ENCODE measurements at regions not wholly inside any gene's neighbourhood (a gene's known extent, or its start where the extent isn't known, plus 50 kb on each side); places are given as distances from the start of the nearest gene placed in this dataset.
"Not testable (repeated sequence)": the region's sequence is repeated elsewhere in the genome, so short reads cannot be mapped to it uniquely, and the experiment has no call there.

DNA sequence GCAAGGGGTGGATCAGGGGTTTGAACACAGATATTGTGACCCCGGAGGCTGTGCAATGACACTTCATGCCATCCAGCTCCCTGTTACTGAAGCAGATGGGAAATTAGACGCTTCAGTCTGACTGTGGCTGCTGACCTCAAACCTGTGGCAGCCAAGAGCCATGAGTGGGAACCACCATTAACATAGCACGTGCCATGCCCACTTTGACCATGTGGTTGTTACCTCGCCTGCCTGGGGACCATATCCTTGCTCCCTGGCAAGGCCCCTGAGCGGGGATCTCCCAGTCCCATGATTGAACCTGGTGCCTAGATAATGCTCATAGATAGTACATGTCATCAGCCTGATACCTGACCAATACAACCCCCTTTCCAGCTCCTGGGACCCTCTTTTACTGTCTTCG lies 68.9 kb downstream of the CYP26B1 start:
- no peak for DNase-seq (ENCODE audit: low read depth in 2 of 2)

DNA sequence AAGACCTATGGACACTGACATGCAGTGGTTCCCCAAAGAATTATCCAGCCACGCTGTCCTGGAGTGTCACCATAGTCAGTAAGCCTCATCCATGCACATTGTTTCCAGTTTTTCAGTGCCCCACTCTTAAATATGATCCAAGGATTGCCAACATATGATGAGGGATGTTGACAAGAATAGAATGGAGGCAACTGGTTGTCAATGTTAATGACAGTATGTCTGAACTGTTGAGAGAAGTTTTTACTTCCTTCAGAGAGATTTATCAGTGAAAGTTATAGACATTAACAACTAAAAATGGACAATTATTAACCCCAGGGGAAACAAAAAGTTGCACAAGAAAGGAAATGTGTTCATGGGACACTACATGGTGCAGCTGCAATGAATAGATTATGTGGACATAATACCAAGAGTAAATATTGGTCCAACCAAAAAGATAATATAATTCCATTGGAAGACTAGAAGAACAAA lies 69.9 kb downstream of the CYP26B1 start:
- DNase-seq (ENCODE audit: low read depth in 2 of 2), result no peak

DNA sequence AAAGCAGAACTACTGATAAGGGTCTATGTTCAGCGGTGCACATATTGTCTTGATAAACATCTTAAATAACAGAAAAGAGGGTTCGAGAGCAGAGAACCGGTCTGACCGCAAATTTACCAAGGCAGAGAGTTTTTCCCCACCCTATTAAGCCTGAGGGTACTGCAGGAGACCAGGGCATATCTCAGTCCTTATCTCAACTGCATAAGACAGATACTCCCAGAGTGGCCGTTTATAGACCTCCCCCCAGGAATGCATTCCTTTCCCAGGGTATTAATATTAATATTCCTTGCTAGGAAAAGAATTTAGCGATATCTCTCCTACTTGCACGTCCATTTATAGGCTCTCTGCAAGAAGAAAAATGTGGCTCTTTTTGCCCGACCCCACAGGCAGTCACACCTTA lies 74.3 kb downstream of the CYP26B1 start:
- DNase-seq (ENCODE audit: low read depth in 2 of 2), result not testable (repeated sequence)

DNA sequence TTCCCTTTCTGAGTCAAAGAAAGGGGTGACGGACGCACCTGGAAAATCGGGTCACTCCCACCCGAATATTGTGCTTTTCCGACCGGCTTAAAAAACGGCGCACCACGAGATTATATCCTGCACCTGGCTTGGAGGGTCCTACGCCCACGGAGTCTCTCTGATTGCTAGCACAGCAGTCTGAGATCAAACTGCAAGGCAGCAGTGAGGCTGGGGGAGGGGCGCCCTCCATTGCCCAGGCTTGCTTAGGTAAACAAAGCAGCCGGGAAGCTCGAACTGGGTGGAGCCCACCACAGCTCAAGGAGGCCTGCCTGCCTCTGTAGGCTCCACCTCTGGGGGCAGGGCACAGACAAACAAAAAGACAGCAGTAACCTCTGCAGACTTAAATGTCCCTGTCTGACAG lies 83.5 kb downstream of the CYP26B1 start:
- DNase-seq (ENCODE audit: low read depth in 2 of 2), result not testable (repeated sequence)

- DNase-seq (ENCODE audit: low read depth in 2 of 2), result no peak
Measured at GRCh38 chr2:72062336-72062735, 85.3 kb downstream of the CYP26B1 start.

- DNase-seq (ENCODE audit: low read depth in 2 of 2), result no peak
Measured at GRCh38 chr2:72057308-72057707, 90.4 kb downstream of the CYP26B1 start.

DNA sequence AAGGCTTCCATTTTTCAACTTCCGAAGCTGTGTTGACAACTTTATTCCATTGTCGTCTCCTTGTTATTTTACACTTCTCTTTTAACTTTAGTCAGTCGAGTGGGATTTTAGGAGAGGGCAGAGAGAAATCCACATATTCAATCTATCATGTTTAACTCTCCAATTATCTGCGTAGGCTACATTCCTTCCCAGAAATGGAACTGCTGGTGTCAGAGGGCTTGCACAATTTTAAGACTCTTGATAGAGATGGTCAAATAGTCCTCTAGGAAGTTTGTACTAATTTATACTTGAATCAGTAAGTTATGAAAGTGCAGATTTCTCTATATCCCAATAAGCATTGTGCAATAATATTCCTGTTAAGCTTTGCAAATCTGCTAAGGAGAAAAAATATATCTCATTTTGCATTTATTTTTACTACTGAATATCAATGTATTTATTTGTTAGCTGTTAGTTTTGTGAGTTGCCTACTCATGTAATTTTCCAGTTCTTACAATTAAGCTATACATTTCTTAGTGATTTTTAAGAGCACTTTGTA lies 95.6 kb downstream of the CYP26B1 start:
- DNase-seq (ENCODE audit: low read depth in 2 of 2), result no peak

- DNase-seq (ENCODE audit: low read depth in 2 of 2), result no peak
Measured at GRCh38 chr2:72051204-72051603, 96.5 kb downstream of the CYP26B1 start.

- DNase-seq (ENCODE audit: low read depth in 2 of 2), result no peak
Measured at GRCh38 chr2:72050734-72051133, 96.9 kb downstream of the CYP26B1 start.

DNA sequence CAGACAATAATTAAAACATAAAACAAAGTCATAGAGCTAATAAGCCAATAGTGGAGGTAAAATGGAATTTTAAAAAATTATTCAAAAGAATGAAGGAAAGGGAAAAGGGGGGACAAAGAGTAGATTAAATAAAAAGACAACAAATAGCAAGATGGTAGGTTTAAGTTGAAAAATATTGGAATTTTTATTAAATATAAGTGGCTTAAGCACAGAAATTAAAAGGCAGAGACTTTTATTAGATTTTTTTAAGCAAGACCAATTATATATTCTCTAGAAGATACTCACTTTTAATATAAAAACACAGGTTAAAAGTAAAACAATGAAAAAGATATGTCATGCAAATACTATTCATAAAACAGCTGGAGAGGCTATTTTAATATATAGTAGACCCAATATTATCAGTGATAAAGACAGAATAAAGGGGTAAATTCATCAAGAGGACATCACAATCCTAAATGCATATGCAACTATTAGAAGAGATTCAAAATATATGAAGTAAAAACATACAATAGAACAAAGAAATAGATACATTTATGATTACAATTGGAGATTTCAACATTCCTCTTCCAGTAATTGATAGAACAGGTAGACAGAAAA lies 98.7 kb downstream of the CYP26B1 start:
- no peak for DNase-seq (ENCODE audit: low read depth in 2 of 2)

- no peak for DNase-seq (ENCODE audit: low read depth in 2 of 2)
Measured at GRCh38 chr2:72043985-72044384, 103.7 kb downstream of the CYP26B1 start.

- DNase-seq (ENCODE audit: low read depth in 2 of 2), result no peak
Measured at GRCh38 chr2:72041638-72042111, 106.0 kb downstream of the CYP26B1 start.

GRCh38 chr2:72040629-72041571 lies 106.8 kb downstream of the CYP26B1 start:
- no peak for DNase-seq (ENCODE audit: low read depth in 2 of 2)

- no peak for DNase-seq (ENCODE audit: low read depth in 2 of 2)
Measured at GRCh38 chr2:72038524-72038923, 109.1 kb downstream of the CYP26B1 start.

GRCh38 chr2:72037261-72037666 lies 110.4 kb downstream of the CYP26B1 start:
- DNase-seq (ENCODE audit: low read depth in 2 of 2), result no peak

DNA sequence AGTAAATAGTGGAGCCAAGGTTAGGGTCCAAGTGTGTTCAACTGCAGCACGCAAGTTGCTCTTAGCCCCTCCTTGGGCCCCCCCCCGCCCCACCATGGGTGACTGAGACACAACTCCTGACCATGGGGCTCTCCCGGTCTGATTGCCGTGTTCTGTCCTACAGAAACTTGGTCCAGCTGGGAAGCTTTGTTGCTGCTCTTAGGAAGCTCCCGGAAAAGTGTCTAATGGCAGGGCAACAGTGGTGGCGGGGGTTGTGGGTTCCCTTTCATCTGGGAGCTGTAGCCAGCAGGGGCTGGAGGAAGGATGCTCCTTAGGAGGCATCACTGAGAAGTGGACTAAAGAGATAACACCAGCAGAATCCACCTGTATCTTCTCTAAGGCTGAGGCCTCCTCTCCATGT lies 111.1 kb downstream of the CYP26B1 start:
- DNase-seq (ENCODE audit: low read depth in 2 of 2), result no peak

GRCh38 chr2:72036173-72036545 lies 111.5 kb downstream of the CYP26B1 start:
- DNase-seq (ENCODE audit: low read depth in 2 of 2), result no peak

- DNase-seq (ENCODE audit: low read depth in 2 of 2), result no peak
Measured at GRCh38 chr2:72035518-72036172, 112.0 kb downstream of the CYP26B1 start.

GRCh38 chr2:72034353-72035095 lies 113.1 kb downstream of the CYP26B1 start:
- no peak for DNase-seq (ENCODE audit: low read depth in 2 of 2)

DNA sequence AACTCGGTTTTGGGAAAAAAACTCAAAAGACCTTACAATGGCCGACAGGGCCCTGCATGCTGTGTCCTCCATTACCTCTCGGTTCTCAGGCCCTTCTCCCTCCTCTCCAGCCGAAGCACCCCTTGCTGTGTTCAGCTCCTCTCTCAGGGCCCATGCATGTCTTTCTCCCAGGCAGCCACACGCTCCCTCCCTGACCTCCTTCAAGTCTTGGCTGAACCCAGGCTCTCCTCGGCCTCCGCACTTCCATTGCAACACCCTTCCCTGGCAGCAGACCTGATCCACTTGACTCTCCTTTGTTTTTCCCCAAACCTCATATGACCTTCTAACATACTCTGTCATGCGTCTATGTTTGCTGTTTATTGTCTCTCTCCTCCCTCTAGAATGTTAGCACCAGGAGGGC lies 114.0 kb downstream of the CYP26B1 start:
- no peak for DNase-seq (ENCODE audit: low read depth in 2 of 2)

GRCh38 chr2:72032481-72033041 lies 115.1 kb downstream of the CYP26B1 start:
- DNase-seq (ENCODE audit: low read depth in 2 of 2), result no peak
